ENCODE measurements at regions not wholly inside any gene's neighbourhood (a gene's known extent, or its start where the extent isn't known, plus 50 kb on each side); places are given as distances from the start of the nearest gene placed in this dataset.

GRCh38 chr1:94304553-94304952 is 67.2 kb upstream of the ARHGAP29 start:
- Histone ChIP-seq H3K9me3 (ENCODE audit: insufficient read depth, low read length) (no peaks in the 10 kb centered on the region), H3K4me3 (ENCODE audit: insufficient read depth, low read length, poor library complexity, severe bottlenecking) (no peak overlapping the region), H3K27ac (ENCODE audit: low read depth, low read length) (no peak overlapping the region), H4K20me1 (ENCODE audit: low read depth, low read length) (no peaks in the 10 kb centered on the region), H3K79me2 (ENCODE audit: insufficient read depth, low read length) (no peaks in the 10 kb centered on the region), H3K9me2 (replicated peaks; ENCODE audit: insufficient read depth, low read length) (no peaks in the 10 kb centered on the region; the same call in 1 of the 2 replicates), H3K36me3 (ENCODE audit: low read length) (no peaks in the 10 kb centered on the region), H2AFZ (ENCODE audit: low read depth, low read length, severe bottlenecking) (no peak overlapping the region), H3K4me2 (ENCODE audit: low read depth, low read length, poor library complexity, severe bottlenecking) (no peak overlapping the region), H3K27me3 (ENCODE audit: low read length) (no peaks in the 10 kb centered on the region), H3K9ac (ENCODE audit: low read length) (no peak overlapping the region), H3F3A (ENCODE audit: insufficient read depth) (no peaks in the 10 kb centered on the region)
- TF ChIP-seq EZH2phosphoT487 (conservative IDR thresholded peaks at IDR 0.05; ENCODE audit: low read length), result no peak
- TF ChIP-seq, protein P1, sequence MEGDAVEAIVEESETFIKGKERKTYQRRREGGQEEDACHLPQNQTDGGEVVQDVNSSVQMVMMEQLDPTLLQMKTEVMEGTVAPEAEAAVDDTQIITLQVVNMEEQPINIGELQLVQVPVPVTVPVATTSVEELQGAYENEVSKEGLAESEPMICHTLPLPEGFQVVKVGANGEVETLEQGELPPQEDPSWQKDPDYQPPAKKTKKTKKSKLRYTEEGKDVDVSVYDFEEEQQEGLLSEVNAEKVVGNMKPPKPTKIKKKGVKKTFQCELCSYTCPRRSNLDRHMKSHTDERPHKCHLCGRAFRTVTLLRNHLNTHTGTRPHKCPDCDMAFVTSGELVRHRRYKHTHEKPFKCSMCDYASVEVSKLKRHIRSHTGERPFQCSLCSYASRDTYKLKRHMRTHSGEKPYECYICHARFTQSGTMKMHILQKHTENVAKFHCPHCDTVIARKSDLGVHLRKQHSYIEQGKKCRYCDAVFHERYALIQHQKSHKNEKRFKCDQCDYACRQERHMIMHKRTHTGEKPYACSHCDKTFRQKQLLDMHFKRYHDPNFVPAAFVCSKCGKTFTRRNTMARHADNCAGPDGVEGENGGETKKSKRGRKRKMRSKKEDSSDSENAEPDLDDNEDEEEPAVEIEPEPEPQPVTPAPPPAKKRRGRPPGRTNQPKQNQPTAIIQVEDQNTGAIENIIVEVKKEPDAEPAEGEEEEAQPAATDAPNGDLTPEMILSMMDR (IDR thresholded peaks at IDR 0.05; ENCODE audit: insufficient read depth, low read length, poor library complexity, severe bottlenecking), result no peak

DNA sequence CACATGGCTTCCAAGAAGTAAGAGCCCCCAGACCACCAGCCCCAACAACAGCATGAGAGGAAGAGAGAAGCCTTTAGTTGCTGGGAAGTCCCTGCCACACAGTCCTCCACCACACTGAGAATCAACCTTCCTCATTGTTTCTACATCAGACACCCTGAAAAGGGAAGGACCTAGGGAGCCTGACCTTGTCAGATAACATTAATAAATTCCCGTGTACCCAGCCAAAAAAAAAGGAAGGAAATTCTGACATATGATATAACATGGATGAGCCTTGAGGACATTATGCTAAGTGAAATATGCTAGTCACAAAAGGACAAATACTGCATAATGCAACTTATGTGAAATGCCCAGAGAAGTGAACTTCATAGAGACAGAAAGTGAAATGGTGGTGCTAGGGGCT is 65.6 kb upstream of the ARHGAP29 start:
- Histone ChIP-seq H4K20me1 (ENCODE audit: low read depth, low read length) (no peaks in the 10 kb centered on the region), H3F3A (ENCODE audit: insufficient read depth) (no peaks in the 10 kb centered on the region)

DNA sequence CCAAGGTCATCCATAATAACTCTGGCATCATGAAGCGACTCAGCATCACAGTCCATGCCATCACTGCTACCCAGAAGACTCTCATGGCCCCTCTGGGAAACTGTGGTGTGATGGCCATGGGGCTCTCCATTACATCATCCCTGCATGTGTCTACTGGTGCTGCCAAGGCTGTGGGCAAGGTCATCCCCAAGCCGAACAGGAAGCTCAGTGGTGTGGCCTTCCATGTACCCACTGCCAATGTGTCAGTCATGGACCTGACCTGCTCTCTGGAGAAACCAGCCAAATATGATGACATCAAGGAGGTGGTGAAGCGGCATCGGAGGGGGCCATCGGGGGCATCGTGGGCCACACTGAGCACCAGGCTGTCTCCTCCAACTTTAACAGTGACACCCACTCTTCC is 65.1 kb upstream of the ARHGAP29 start:
- H3K4me2 ChIP-seq (ENCODE audit: low read depth, low read length, poor library complexity, severe bottlenecking), result no peak overlapping the region
- H3K9me2 ChIP-seq (replicated peaks; ENCODE audit: insufficient read depth, low read length), result no peaks in the 10 kb centered on the region
- TF ChIP-seq EZH2phosphoT487 (conservative IDR thresholded peaks at IDR 0.05; ENCODE audit: low read length), result no peak
- TF ChIP-seq, protein P1 (IDR thresholded peaks at IDR 0.05; ENCODE audit: insufficient read depth, low read length, poor library complexity, severe bottlenecking), result no peak
- no peak overlapping the region for H3K4me3 ChIP-seq (ENCODE audit: insufficient read depth, low read length, poor library complexity, severe bottlenecking)
- H3F3A ChIP-seq (ENCODE audit: insufficient read depth), result no peaks in the 10 kb centered on the region
- no peaks in the 10 kb centered on the region for H3K27me3 ChIP-seq (ENCODE audit: low read length)
- no peaks in the 10 kb centered on the region for H3K79me2 ChIP-seq (ENCODE audit: insufficient read depth, low read length)
- no peak overlapping the region for H3K9ac ChIP-seq (ENCODE audit: low read length)
- H3K36me3 ChIP-seq (ENCODE audit: low read length), result no peaks in the 10 kb centered on the region
- no peaks in the 10 kb centered on the region for H4K20me1 ChIP-seq (ENCODE audit: low read depth, low read length)
- H2AFZ ChIP-seq (ENCODE audit: low read depth, low read length, severe bottlenecking), result no peak overlapping the region
- no peak overlapping the region for H3K27ac ChIP-seq (ENCODE audit: low read depth, low read length)
- H3K9me3 ChIP-seq (ENCODE audit: insufficient read depth, low read length), result no peaks in the 10 kb centered on the region

More for the DNA sequence above, 65.6 kb upstream of the ARHGAP29 start:
- Histone ChIP-seq H3K27me3 (ENCODE audit: low read length) (no peaks in the 10 kb centered on the region), H3K9me2 (replicated peaks; ENCODE audit: insufficient read depth, low read length) (no peaks in the 10 kb centered on the region; the same call in 1 of the 2 replicates), H3K4me2 (ENCODE audit: low read depth, low read length, poor library complexity, severe bottlenecking) (no peak overlapping the region), H3K9me3 (ENCODE audit: insufficient read depth, low read length) (no peaks in the 10 kb centered on the region), H3K4me3 (ENCODE audit: insufficient read depth, low read length, poor library complexity, severe bottlenecking) (no peak overlapping the region), H2AFZ (ENCODE audit: low read depth, low read length, severe bottlenecking) (no peak overlapping the region), H3K36me3 (ENCODE audit: low read length) (no peaks in the 10 kb centered on the region), H3K79me2 (ENCODE audit: insufficient read depth, low read length) (no peaks in the 10 kb centered on the region), H3K27ac (ENCODE audit: low read depth, low read length) (no peak overlapping the region), H3K9ac (ENCODE audit: low read length) (no peak overlapping the region)
- no peak for TF ChIP-seq EZH2phosphoT487 (conservative IDR thresholded peaks at IDR 0.05; ENCODE audit: low read length)
- TF ChIP-seq, protein P1 (IDR thresholded peaks at IDR 0.05; ENCODE audit: insufficient read depth, low read length, poor library complexity, severe bottlenecking), result no peak
